ENCODE measurements at regions not wholly inside any gene's neighbourhood (a gene's known extent, or its start where the extent isn't known, plus 50 kb on each side); places are given as distances from the start of the nearest gene placed in this dataset.

GRCh38 chr11:116037861-116038260 lies 533.6 kb upstream of the CADM1 start:
- TF ChIP-seq CTCF (IDR thresholded peaks at IDR 0.05; ENCODE audit: poor library complexity, severe bottlenecking) (no peak), EP300 (conservative IDR thresholded peaks at IDR 0.05; ENCODE audit: poor library complexity, severe bottlenecking) (no peak), TAF1 (IDR thresholded peaks at IDR 0.05; ENCODE audit: low read depth) (no peak), EZH2 (IDR thresholded peaks at IDR 0.05; ENCODE audit: borderline replicate concordance, insufficient read depth, low read length, poor library complexity, severe bottlenecking) (no peak), POLR2AphosphoS5 (IDR thresholded peaks at IDR 0.05) (no peak), REST (IDR thresholded peaks at IDR 0.05; ENCODE audit: borderline replicate concordance) (no peak), MXI1 (conservative IDR thresholded peaks at IDR 0.05; ENCODE audit: poor library complexity, severe bottlenecking) (no peak), SMC3 (conservative IDR thresholded peaks at IDR 0.05; ENCODE audit: poor library complexity) (no peak), RAD21 (conservative IDR thresholded peaks at IDR 0.05) (no peak)

All from neural cell (in vitro differentiated cells).